AG20443 (cell line): ENCODE measurements at regions not wholly inside any gene's neighbourhood (a gene's known extent, or its start where the extent isn't known, plus 50 kb on each side); places are given as distances from the start of the nearest gene placed in this dataset.

Experiments
- DNase-seq: peaks from one replicate; pipeline ENCODE4 v3.0.0; 2012; ENCODE audit warnings: low spot score, mixed read lengths

DNA sequence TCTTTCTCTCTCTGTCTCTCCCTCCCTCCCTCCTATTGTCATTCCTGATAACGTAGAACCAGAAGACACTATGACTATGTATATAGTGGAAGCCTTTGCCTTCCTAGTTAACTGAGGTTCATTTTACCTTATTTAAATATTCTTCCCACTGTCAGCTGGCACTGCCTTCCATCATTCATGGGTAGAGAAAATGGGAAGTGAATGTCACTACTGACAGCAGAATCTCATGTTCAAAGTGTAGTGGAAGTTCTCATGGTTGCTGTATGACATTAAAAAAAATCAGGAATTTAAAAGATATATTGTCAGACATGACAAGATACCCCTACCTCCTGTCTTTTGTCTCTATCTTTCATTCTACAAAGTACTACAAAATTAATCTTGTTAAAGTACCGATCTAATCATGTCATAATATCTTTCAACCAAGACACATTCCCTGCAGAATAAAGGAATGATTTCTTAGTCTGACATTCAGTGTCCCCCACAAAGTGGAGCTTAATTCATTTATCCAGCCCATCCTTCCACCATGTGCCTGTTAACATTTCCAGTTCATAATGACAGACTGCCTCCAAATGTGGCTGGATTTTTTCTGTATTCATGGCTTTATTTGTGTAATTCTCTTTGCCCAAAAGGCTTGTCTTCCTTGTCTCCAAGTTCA is 250.1 kb upstream of the CDH20 start:
- DNase-seq, result no peak

DNA sequence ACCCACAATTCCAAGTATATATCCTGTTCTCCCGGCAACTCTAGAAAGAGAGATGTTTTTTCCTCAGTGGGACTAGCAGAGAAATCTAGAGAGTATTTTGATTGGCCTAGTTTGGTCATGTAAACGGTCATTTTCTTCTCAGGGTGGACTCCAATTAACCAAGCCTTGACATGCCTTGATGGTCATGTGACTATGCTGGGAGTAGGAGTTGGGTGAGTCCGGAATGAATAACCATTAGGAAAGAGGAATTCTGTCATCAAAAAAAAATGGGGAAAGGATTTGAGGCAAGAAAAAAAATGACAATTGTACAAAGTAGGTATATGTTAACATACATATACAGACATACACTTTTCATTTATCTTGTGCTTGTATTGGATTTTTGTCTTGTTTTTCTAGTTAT is 248.2 kb upstream of the CDH20 start:
- DNase-seq, result no peak

DNA sequence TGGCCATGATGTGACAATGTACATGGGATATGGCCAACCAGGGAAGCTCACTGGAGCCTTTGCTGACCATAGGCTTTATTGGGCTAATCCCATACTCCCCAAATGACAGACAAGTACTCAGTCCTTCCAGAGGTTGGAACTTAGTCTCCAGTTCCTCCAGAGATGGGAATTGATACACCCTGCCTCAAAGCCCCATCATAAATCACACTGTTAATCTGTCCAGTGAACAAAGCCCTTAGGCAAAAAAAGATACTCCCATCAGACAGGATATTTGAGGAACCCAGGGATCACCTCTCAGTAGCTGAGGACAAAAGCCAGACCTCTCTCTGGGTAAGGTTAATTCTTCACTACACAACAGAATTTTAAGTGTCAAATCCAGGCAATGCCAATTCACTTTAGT is 247.5 kb upstream of the CDH20 start:
- no peak for DNase-seq

DNA sequence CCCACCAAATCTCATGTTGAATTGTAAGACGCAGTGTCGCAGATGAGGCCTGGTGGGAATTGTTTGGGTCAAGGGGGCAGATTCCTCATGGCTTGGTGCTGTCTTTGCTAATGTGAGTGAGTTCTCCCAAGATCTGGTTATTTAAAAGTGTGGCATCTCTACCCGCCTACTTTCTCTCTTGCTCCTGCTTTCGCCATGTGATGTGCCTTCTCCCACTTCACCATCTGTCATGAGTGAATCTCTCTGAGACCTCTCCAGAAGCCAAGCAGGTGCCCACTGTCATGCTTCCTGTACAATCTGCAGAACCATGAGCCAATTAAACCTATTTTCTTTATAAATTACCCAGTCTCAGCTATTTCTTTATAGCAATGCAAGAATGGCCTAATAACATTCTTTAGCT is 246.6 kb upstream of the CDH20 start:
- no peak for DNase-seq

DNA sequence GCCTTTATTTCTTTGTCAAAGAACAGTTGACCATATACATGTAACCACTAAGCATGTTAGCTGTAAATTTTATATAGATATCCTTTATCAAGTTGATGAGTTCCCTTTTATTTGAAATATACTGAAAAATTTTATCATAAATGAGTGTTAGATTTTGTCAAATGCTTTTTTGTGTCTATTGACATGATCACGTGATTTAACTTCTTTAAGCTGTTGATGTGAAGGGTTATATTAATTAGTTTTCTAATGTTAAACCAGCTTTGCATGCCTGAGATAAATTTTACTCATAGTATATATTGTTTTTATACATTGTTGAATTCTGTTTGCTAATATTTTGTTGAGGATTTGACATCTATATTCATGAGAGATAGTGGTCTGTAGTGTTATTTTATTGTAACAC is 241.9 kb upstream of the CDH20 start:
- no peak for DNase-seq

DNA sequence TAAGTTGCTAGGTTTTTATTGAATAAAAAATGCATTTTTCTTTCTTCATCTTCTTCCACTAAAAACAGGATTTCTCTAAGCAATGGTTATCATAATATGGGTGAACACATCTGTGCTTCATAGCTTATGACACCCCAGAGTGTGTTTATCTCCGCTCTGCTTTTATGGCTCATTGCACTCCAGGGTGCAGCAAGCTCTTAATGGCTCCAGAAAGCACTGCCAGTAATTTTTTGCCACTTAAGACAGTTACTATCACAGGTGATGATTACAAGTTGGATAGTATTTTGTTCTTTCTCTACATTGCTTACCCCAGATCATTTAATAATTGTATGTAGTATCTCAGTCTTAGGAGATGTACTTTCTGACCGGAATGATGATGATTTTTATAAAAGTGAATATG is 239.3 kb upstream of the CDH20 start:
- DNase-seq, result no peak

DNA sequence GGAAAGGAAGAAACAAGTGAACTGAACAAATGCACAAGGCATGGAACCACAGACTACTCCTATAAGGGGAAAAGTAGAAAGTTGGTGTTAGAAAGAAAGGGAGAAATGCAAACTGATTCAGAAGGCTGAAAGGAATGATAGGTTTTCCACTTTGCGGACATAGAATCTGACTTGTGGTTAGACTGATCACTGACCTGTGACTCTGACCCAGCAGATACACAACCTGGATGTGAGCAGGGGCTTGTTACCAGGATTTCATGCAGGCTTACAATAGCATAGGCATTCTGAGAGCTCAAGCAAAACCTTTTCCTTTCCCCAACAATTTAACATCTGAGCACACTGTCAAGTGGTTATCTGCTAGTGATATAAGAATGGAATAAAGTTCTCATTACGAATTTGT is 237.0 kb upstream of the CDH20 start:
- DNase-seq, result no peak

DNA sequence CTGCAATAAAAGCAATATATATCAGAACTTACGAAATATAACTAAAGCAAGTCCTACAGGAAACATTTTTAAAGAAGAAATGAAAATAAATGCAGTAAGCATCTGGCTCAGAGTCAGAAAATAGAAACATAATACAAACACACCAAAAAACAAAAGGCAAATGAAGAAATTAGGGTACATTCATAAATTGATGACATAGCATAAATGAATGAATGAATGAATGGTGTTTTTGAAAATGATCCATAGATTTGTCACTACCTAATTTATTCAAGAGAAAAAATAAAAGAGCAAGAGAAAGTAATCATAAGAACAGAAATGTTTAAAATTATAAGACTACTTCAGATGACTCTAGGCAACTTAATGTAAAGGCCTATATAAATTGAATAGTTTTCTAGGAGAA is 226.1 kb upstream of the CDH20 start:
- no peak for DNase-seq

DNA sequence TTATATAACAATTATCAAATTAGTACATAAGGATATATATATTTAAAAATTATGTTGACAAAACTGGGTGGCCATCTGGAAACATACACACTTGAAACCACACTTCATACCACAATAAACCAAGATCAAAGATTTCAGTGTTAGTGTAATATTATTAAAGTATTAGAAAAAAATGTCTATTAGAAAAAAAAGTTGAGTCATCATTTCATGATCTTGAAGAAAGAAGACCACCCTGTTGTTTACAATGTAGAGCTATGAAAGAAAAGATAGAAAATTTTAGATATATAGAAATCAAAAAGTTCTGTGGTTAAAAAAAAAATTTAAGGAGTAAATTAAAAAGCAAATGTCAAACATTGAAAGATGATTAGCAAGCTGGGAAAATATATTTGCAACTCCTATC is 224.5 kb upstream of the CDH20 start:
- DNase-seq, result no peak

DNA sequence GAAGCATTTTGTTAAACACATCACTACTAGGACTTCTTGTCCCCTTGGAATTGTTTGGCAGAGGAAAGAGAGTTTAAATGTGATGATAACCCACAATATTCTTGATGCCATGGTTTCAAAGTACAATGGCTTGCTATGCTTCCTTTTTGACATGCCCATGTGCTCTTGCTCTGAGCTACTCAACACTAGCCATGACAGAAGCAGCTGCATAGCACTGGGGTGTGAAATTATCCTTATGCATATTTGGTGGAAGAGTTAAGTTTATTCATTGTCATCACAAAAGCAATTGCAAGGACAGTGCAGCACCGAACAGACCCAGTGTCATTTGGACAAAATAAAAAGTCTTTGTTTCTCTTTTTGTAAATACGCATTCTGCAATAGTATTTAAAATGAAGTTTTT is 209.9 kb upstream of the CDH20 start:
- no peak for DNase-seq

DNA sequence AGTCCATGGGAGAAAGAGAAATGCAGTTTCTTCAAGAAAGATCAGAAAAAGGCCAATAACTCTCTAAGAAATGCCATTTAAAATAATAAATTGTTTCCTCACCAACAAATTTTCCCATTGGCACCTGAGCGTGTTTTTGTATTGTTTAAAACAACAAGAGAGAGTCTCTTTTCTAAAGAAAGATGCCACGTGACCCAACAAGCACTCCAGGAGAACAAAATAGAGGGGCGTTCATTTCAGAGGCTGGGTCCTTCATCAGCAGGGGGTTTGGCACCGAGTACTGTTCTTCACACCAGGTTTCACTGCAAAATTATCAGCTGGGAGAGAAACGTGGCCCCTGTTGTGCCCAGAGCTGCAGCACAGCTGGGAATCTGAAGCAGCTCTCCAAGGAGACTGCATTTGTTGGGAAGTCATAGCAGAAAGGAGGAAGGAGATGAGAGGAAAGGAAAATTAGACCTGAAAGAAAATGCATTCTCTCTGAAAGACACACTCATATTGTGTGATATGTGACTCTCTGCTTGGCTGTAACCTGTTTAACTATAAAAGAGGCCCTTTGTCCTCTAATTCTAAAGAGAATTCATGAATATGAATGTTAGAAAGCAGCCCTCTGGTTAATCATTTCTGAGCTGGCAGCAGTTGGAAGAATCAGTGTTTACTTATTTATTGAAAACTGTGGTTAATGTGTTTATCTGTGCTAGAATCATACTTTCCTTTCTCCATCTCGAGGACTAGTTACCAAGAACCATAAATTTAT is 205.3 kb upstream of the CDH20 start:
- DNase-seq, result no peak

DNA sequence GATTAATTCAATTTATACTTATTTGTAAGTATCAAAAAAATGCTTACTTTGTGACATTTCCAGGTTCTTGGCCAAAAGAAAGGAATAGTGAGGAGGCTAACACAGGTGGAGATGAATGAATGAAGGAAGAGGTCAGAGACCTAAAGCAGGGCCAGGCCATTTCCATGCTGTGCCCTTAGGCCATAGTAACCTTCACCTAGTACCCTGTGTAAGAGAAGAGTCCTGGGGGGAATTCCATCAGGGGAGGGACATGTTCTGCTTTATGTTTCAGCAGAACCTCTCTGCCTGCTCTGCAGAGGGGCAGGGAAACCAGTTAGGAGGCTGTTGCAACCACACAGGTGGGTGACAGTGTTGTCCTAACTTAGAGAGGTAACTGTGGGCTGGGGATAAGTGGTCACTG is 204.2 kb upstream of the CDH20 start:
- DNase-seq, result no peak

DNA sequence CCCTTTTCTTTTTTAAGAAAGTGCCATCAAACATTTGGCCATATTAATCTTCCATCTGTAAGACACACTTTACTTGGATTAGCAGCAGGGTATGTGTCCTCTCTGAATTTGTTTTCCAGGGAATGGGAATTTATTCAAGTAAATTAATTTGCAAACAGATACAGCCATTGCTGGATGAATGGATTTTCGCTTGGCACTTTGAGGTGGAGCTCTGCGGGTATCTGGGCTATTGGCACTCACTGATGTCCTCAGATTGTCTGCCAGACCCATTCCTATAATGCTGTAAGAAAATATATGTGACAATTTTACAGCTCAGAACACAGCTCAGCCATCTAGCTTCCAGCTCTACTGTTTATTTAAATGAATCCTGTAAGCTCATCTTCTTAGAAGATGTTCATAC is 201.2 kb upstream of the CDH20 start:
- no peak for DNase-seq

DNA sequence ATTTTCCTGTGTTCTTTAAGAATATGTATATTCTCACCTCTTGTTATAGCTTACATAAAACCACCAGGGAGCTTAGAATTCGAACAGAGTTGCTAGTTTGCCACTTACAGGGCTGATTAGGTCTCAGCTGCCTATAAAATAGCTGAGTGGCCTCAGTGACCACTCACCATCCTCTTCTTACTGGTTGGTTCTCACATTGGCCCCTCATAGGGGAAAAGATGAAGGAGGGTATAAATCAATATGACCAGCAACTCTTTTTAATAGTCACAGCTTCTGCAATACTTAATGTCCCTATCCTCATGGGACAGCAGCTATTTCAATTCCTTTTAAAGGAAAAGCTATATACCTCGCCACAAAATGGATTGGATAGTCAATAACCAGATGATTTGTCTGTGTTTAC is 199.4 kb upstream of the CDH20 start:
- DNase-seq, result no peak

DNA sequence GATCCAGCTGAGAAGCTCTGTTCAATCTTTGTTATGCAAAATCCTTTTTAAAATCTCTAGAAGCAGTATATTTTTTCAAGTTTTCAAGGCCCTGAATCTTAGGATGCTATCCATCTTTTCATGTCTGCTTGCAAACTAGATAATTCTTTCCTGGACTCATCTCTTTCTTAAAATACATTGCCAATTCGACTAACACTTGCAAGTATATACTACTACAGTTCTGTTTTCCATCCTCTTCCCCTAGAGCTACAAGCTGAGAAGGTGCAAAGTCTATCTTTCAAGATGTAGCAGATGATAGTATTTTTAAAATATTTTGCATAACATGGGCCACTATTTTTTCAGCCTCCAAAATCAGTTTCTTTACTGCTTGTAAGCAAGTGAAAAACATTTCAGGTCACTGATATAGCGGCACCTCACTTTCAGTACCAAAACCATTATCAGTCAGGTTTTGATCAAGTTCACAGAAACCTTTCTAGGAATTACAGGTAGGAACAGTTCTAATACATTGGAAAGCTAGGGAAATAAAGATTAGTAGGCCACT is 196.4 kb upstream of the CDH20 start:
- DNase-seq, result no peak

DNA sequence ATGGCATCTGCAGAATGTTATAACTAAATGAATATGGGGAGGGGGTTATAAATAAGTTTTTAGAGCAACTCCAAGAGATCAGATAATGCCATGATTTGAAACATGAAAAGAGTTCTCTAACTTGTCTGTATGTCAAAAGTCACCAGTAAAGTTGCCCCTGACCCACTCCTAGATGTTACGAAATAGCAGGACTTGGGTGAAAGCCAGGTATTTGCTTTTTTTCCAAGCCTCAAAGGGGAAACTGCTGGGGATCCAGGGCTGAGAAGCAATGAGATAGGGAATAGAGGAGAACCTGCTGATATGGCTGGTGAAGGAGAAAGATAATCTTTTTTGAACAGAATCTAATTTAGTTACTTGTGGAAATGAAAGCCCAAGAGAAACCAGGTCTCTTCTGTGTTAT is 191.5 kb upstream of the CDH20 start:
- no peak for DNase-seq

DNA sequence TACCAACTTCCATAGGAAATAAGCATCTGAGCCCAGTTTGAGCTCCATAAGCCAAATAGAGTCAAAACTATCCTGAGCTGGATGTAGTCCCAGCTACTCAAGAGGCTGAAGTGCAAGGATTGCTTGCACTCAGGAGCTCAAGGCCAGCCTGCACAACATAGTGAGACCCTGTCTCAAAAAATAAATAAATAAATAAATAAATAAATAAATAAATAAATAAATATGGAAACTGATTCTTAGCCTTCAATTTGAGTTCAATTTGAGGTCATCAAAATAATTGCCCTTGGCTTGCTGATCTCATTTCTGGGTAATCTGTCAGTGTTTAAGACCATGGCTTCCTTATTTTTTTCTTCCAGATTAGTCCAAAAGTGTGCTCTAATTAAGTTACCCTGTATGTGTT is 184.9 kb upstream of the CDH20 start:
- DNase-seq, result no peak

DNA sequence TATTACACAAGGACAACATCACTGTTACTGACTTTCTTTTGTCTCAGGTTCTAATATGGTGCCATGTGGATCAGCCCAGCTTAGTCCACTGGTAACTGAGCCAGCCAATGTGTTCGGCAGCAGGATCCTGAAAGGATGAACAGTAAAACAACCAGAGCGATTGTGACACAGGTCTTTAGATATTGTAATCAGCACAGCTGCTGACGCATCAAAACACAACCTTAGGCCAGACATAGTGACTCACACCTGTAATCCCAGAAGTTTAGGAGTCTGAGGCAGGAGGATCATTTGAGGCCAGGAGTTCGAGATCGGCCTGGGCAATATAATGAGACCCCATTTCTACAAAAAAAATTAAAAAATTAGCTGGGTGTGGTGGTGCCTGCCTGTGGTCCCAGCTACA is 183.4 kb upstream of the CDH20 start:
- no peak for DNase-seq

DNA sequence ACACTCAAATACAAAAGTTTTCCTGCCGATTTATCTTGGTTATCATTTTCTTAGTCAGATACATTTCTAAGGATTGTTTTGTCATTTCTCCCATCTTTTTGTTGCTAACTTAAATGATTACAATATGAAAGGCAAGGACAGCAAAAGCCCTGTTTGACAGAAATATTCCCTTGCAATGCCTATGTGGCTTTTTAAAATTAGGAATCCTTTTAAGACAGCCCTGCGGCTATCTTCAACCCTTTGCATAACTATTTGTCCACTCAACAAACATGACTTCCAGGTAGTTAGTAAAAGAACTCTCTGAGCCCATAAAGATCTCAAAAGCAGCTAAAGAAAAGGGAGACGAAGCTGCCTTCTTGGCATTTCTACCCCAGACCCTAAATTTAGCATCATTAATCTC is 179.7 kb upstream of the CDH20 start:
- no peak for DNase-seq

DNA sequence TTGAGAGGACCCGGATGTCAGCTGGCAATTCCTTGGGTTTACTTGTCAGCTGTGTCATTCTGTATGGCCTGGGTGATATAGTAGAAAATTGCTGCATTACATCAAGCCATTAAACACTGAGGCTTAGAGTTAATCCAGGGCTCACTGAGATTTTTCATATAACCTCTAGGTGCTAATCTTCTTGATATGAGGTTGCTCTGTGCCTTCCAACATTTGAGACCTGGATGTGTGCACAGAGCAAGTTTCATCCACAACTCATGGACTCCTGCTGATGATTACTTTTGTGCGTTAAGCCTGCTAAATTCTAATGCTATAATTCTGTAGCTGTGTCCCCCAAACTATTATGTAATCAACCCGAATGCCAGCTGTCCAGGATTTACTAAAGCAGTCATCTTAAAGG is 178.4 kb upstream of the CDH20 start:
- no peak for DNase-seq

DNA sequence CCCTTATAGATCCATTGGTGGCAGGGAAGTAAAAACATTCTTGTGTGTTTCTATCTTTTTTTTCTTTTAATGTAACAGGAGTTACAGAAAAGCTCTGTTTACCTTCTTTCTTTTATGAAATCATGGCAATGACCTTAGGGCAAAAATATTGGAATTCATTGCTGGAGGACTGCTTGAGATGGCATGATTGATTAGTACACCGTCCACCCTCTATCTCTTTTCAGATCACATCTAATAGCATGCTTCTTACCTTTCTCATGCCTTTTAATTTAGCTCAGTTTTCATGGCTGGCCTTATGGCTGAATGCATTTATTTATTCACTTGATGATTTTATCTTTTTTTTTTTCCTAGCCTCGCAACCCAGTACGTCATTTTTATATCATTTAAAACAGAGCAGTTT is 177.6 kb upstream of the CDH20 start:
- no peak for DNase-seq

DNA sequence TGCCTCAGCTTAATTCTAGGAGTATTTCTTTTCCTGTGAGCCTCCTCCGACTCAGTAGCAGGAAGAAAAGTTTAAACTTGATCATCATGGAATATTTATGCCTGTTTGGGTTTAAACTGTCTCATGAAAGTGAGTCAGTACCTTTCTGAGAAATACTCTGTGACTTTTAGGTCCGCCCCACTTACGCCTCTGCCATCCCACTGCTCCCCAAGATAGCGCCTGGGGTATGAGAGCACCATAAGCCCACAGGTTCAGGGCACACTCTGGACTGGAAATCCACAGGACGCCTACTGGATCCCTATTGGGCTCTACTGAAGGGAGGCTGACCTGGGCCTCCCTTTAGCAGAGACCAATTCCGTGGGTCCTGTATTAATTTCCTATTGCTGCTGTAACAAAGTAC is 175.8 kb upstream of the CDH20 start:
- DNase-seq, result no peak

DNA sequence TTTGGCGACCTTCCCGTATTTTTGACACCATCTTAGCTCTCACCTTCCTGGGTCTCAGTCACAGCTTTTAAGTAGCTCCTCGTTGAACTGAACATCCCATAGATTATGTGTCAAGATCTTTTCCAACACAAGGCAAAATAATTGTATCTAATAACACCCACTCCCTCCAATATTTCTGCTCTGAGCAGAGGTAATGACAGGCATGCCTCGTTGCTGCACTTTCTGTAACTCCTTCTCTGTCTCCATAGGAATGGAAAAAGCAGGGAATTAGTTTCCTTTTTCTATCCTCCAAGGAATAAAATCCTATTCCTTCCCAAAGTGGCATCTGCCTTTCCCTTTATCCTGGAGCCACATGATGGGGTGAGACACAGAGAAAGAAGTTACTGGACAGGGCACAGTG is 174.0 kb upstream of the CDH20 start:
- no peak for DNase-seq

DNA sequence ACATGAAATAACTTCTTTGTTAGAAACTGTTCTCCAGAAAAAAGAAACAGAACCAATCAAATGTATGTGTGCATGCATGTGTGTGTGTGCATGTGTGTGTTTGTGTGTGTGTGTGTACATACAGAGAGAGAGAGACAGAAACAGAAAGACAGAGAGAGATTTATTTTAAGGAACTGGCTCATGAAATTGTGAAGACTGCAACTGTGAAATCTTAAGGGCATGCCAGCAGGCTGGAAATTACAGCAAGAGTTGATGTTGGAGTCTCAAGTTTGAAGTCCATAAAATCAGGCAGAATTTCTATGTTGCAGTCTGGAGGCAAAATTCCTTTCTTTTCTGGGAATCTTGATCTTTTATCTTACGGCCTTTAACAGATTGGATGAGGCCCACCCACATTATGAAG is 168.9 kb upstream of the CDH20 start:
- no peak for DNase-seq
